Osteocyte (in vitro differentiated cells): ENCODE measurements at regions not wholly inside any gene's neighbourhood (a gene's known extent, or its start where the extent isn't known, plus 50 kb on each side); places are given as distances from the start of the nearest gene placed in this dataset.
"Not testable (repeated sequence)": the region's sequence is repeated elsewhere in the genome, so short reads cannot be mapped to it uniquely, and the experiment has no call there.

ENCODE experiments used
- DNase-seq: peaks from one replicate; pipeline ENCODE4 v3.0.0; 2021; ENCODE audit warnings: mixed read lengths; ENCODE audit not compliant: unreplicated experiment; ENCODE audit errors: extremely low spot score
- H3K27ac Mint-ChIP-seq: one replicate; pipeline ENCODE4 v1.8.0; 2021; ENCODE audit warnings: mild to moderate bottlenecking, mixed read lengths; ENCODE audit not compliant: unreplicated experiment
- H3K27me3 Mint-ChIP-seq: one replicate; pipeline ENCODE4 v1.8.0; 2021; ENCODE audit warnings: mixed read lengths; ENCODE audit not compliant: unreplicated experiment
- H3K36me3 Mint-ChIP-seq: one replicate; pipeline ENCODE4 v1.8.0; 2021; ENCODE audit warnings: mixed read lengths; ENCODE audit not compliant: unreplicated experiment
- H3K4me1 Mint-ChIP-seq: one replicate; pipeline ENCODE4 v1.8.0; 2021; ENCODE audit warnings: mixed read lengths; ENCODE audit not compliant: unreplicated experiment
- H3K4me3 Mint-ChIP-seq: one replicate; pipeline ENCODE4 v1.8.0; 2021; ENCODE audit warnings: mild to moderate bottlenecking, moderate library complexity, mixed read lengths; ENCODE audit not compliant: unreplicated experiment
- H3K9me3 Mint-ChIP-seq: one replicate; pipeline ENCODE4 v1.8.0; 2021; ENCODE audit warnings: mixed read lengths; ENCODE audit not compliant: unreplicated experiment
- CTCF ChIP-seq: fragments of 200-600 bp; sonication (generic); IDR thresholded peaks from 2 replicates; pipeline ENCODE4 v1.5.0; 2021; ENCODE audit warnings: antibody characterized with exemption, mild to moderate bottlenecking, moderate library complexity

- Mint-ChIP-seq H3K27me3 (no peaks in the 10 kb centered on the region), H3K27ac (no peak overlapping the region), H3K36me3 (no peaks in the 10 kb centered on the region), H3K9me3 (peaks cover 24% of the 10 kb centered on the region), H3K4me1 (no peaks in the 10 kb centered on the region), H3K4me3 (no peak overlapping the region)
- no peak for DNase-seq
- no peak for TF ChIP-seq CTCF
These were observed 410.3 kb upstream of the LMO3 start for GRCh38 chr12:17016116-17016864.

- Mint-ChIP-seq H3K4me3 (no peak overlapping the region), H3K27me3 (no peaks in the 10 kb centered on the region), H3K36me3 (no peaks in the 10 kb centered on the region), H3K4me1 (no peaks in the 10 kb centered on the region), H3K9me3 (peaks cover 24% of the 10 kb centered on the region), H3K27ac (no peak overlapping the region)
- no peak for TF ChIP-seq CTCF
- DNase-seq = no peak
These were observed 409.5 kb upstream of the LMO3 start for GRCh38 chr12:17015501-17015900.

- not testable (repeated sequence) for H3K4me1 Mint-ChIP-seq, H3K27ac Mint-ChIP-seq
These were observed 401.6 kb upstream of the LMO3 start for GRCh38 chr12:17007442-17008040.

DNA sequence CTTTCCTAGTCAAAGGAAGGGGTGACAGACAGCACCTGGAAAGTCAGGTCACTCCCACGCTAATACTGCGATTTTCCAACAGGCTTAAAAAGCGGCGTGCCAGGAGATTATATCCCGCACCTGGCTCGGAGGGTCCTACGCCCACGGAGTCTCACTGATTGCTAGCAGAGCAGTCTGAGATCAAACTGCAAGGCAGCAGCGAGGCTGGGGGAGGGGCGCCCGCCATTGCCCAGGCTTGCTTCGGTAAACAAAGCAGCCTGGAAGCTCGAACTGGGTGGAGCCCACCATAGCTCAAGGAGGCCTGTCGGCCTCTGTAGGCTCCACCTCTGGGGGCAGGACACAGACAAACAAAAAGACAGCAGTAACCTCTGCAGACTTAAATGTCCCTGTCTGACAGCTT is 392.6 kb upstream of the LMO3 start:
- H3K27ac Mint-ChIP-seq, H3K4me3 Mint-ChIP-seq, H3K4me1 Mint-ChIP-seq, DNase-seq, H3K27me3 Mint-ChIP-seq, H3K36me3 Mint-ChIP-seq: not testable (repeated sequence)
- H3K9me3 Mint-ChIP-seq = peaks cover 25% of the 10 kb centered on the region

More at GRCh38 chr12:17007442-17008040, 401.6 kb upstream of the LMO3 start:
- peaks cover 30% of the 10 kb centered on the region for H3K9me3 Mint-ChIP-seq
- DNase-seq, H3K4me3 Mint-ChIP-seq, H3K36me3 Mint-ChIP-seq, H3K27me3 Mint-ChIP-seq: not testable (repeated sequence)

- Mint-ChIP-seq H3K4me1 (no peaks in the 10 kb centered on the region), H3K36me3 (no peaks in the 10 kb centered on the region), H3K27me3 (no peaks in the 10 kb centered on the region), H3K4me3 (no peak overlapping the region), H3K27ac (no peak overlapping the region), H3K9me3 (peaks cover 15% of the 10 kb centered on the region)
- no peak for DNase-seq
- no peak for TF ChIP-seq CTCF
These were observed 378.5 kb upstream of the LMO3 start for GRCh38 chr12:16984484-16984883.

DNA sequence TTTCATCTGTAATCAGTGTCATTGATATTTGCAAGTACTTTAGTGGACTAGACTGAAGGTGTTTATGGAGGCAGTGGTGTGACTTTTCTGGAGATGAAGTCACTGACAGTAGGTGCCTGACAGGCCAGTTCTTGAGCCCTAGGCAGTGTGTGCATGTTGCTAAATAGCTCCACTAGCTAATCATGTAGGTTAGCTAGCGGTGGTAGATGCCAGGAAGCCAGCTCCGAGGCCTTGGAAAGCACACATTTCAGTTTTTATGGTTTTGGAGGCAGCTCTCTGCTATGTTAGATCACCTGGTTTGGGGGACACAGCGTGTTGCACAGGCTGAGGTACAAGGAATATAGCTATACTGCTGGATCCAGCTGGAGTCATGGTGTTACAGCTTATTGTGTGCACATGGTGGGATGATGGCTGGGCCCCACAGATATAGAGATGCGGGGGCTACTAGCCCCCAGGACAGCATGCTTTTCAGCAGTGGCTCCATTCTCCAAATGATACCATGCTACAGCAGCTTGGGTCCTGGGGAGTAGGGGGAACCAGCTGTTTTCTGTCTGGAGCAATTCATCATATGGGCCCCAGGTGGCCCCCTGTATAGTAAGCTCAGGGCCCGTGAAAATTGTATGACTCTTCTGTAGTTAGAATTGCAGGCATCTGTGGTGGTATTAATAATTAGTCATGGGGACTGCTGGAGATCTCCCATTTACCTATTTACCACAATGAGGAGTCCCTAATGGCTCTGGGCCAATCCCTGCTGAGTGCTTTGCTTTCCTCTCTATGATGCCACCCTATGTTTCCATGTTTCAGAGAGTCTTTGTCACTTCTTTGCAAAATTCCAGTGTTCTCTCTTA is 367.2 kb upstream of the LMO3 start:
- H3K27me3 Mint-ChIP-seq = no peaks in the 10 kb centered on the region
- H3K9me3 Mint-ChIP-seq = no peaks in the 10 kb centered on the region
- H3K27ac Mint-ChIP-seq = no peak overlapping the region
- H3K4me3 Mint-ChIP-seq = no peak overlapping the region
- H3K4me1 Mint-ChIP-seq = no peaks in the 10 kb centered on the region
- no peaks in the 10 kb centered on the region for H3K36me3 Mint-ChIP-seq
- no peak for TF ChIP-seq CTCF
- DNase-seq = no peak
